Rectal smooth muscle tissue (tissue), 1 donor: ENCODE measurements at regions not wholly inside any gene's neighbourhood (a gene's known extent, or its start where the extent isn't known, plus 50 kb on each side); places are given as distances from the start of the nearest gene placed in this dataset.

Experiments used
- H3K27ac ChIP-seq: one replicate; pipeline ENCODE4 v1.7.0; 2013; ENCODE audit warnings: low read depth, low read length, inconsistent platforms
- H3K27me3 ChIP-seq: one replicate; pipeline ENCODE4 v1.7.0; 2013; ENCODE audit warnings: low read length; ENCODE audit not compliant: control insufficient read depth, insufficient read depth
- H3K36me3 ChIP-seq: one replicate; pipeline ENCODE4 v1.7.0; 2013; ENCODE audit warnings: low read length; ENCODE audit not compliant: control insufficient read depth, insufficient read depth
- H3K4me1 ChIP-seq: one replicate; pipeline ENCODE4 v1.7.0; 2013; ENCODE audit warnings: low read length; ENCODE audit not compliant: control insufficient read depth, insufficient read depth
- H3K4me3 ChIP-seq: one replicate; pipeline ENCODE4 v1.7.0; 2013; ENCODE audit warnings: low read length
- H3K9ac ChIP-seq: one replicate; pipeline ENCODE4 v1.7.0; 2013; ENCODE audit warnings: low read length

GRCh38 chr18:75478996-75479880 is 51.7 kb upstream of the SMIM21 start:
- Histone ChIP-seq H3K36me3 (no peaks in the 10 kb centered on the region), H3K27ac (no peak overlapping the region), H3K4me3 (no peak overlapping the region), H3K27me3 (no peaks in the 10 kb centered on the region), H3K4me1 (no peaks in the 10 kb centered on the region), H3K9ac (no peak overlapping the region)

- no peak overlapping the region for H3K27ac ChIP-seq
- no peaks in the 10 kb centered on the region for H3K27me3 ChIP-seq
- H3K4me3 ChIP-seq = no peak overlapping the region
- no peaks in the 10 kb centered on the region for H3K4me1 ChIP-seq
- no peak overlapping the region for H3K9ac ChIP-seq
- H3K36me3 ChIP-seq = no peaks in the 10 kb centered on the region
These were observed 50.4 kb upstream of the SMIM21 start for GRCh38 chr18:75477900-75478299.
